Upper lobe of right lung (tissue), 1 donor: ENCODE measurements at regions not wholly inside any gene's neighbourhood (a gene's known extent, or its start where the extent isn't known, plus 50 kb on each side); places are given as distances from the start of the nearest gene placed in this dataset.

ENCODE experiments used
- ATAC-seq: fragments of 200-7000 bp; cut with Tn5 transposase; one replicate; pipeline ENCODE4 v1.9.1; 2020; ENCODE audit warnings: mild to moderate bottlenecking, moderate library complexity
- DNase-seq: peaks from one replicate; pipeline ENCODE4 v3.0.0-alpha.2; 2020
- H3K27ac ChIP-seq: fragments of 200-600 bp; one replicate; pipeline ENCODE4 v1.8.0; 2022
- H3K27me3 ChIP-seq: fragments of 200-600 bp; one replicate; pipeline ENCODE4 v1.8.0; 2022; ENCODE audit warnings: mild to moderate bottlenecking
- H3K36me3 ChIP-seq: fragments of 200-600 bp; one replicate; pipeline ENCODE4 v1.8.0; 2022
- H3K4me1 ChIP-seq: fragments of 200-600 bp; one replicate; pipeline ENCODE4 v1.8.0; 2022
- H3K4me3 ChIP-seq: fragments of 200-600 bp; one replicate; pipeline ENCODE4 v1.8.0; 2022; ENCODE audit warnings: mild to moderate bottlenecking
- H3K9me3 ChIP-seq: fragments of 200-600 bp; one replicate; pipeline ENCODE4 v1.8.0; 2022
- intact Hi-C: fragments of 100-400 bp; cut with DNase I; formaldehyde crosslinking; loops from one replicate; pipeline ENCODE4 v1.11.0; 2022
- TF ChIP-seq, protein P1 (sequence below): fragments of 200-600 bp; IDR thresholded peaks from one replicate; pipeline ENCODE4 v1.8.0; 2022; ENCODE audit warnings: antibody characterized with exemption
- donor health status: DM: no; HTN: yes; CAD: no; lungs with severe emphysema.

DNA sequence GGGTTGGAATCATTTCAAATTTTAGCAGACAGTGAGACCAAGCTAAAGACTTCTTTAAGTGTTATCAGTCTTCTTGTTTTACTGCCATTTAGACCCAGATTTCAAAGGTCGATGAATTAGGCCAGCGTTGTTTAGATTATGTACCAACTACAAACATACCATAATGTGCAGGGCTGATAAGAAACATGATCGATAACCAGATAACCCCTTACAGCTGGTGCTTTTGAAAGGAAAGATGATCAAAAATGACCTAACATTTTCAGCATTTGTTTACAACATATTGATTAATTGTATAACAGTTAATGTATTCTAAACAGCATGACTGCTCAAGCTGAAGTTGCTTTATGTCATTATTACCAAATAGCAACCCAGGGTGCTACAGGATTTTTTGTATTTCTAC is 400.4 kb upstream of the FAM241A start:
- intact Hi-C loops, result no loop called here
- Histone ChIP-seq H3K27me3 (no peaks in the 10 kb centered on the region), H3K27ac (no peak overlapping the region), H3K4me3 (no peak overlapping the region), H3K4me1 (no peaks in the 10 kb centered on the region), H3K36me3 (no peaks in the 10 kb centered on the region), H3K9me3 (no peaks in the 10 kb centered on the region)
- ATAC-seq, result no peak
- TF ChIP-seq, protein P1, sequence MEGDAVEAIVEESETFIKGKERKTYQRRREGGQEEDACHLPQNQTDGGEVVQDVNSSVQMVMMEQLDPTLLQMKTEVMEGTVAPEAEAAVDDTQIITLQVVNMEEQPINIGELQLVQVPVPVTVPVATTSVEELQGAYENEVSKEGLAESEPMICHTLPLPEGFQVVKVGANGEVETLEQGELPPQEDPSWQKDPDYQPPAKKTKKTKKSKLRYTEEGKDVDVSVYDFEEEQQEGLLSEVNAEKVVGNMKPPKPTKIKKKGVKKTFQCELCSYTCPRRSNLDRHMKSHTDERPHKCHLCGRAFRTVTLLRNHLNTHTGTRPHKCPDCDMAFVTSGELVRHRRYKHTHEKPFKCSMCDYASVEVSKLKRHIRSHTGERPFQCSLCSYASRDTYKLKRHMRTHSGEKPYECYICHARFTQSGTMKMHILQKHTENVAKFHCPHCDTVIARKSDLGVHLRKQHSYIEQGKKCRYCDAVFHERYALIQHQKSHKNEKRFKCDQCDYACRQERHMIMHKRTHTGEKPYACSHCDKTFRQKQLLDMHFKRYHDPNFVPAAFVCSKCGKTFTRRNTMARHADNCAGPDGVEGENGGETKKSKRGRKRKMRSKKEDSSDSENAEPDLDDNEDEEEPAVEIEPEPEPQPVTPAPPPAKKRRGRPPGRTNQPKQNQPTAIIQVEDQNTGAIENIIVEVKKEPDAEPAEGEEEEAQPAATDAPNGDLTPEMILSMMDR, result no peak
- DNase-seq, result no peak

DNA sequence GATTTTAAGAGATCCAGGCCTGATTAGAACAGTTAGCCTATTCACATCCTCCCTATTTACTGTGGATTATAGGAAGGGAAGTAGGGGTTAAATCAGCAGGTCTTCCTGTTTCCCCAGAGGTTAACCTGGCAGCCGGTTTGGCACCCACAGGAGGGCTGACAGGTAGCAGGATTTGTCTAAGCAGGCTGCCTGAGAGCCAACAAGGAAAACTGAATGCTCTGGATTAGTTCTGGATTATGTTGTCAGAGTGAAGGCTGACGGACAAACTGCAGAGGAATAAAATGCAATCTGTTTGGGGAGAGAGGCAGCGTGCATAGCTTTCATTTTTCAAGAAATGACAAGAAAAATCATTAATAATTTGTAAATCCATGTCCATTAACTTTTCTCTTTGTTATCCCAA is 397.1 kb upstream of the FAM241A start:
- DNase-seq, result no peak
- Histone ChIP-seq H3K36me3 (no peaks in the 10 kb centered on the region), H3K4me1 (no peaks in the 10 kb centered on the region), H3K27ac (no peak overlapping the region), H3K4me3 (no peak overlapping the region), H3K27me3 (no peaks in the 10 kb centered on the region), H3K9me3 (no peaks in the 10 kb centered on the region)
- intact Hi-C loops, result no loop called here
- ATAC-seq, result no peak
- TF ChIP-seq, protein P1, result no peak

DNA sequence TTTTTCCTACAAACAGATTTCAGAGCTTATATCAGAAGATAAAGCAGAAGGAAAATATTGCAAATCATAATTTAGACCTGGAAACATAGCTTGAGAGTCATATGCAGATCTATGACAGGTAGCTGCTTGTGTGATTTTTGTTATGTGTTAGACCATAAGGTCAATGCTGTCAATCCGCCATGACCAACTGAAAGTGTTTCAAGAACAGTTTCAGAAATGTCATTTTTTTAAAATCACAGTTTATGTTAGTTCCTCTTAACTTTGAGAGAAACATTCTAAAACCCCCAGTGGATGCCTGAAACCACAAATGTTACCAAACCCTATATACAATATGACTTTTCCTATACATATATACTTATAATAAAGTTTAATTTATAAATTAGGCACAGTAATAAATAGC is 391.3 kb upstream of the FAM241A start:
- intact Hi-C loops, result no loop called here
- Histone ChIP-seq H3K27ac (no peak overlapping the region), H3K4me3 (no peak overlapping the region), H3K9me3 (no peaks in the 10 kb centered on the region), H3K36me3 (no peaks in the 10 kb centered on the region), H3K27me3 (no peaks in the 10 kb centered on the region), H3K4me1 (no peaks in the 10 kb centered on the region)
- ATAC-seq (no peak), DNase-seq (no peak)
- TF ChIP-seq, protein P1, result no peak

DNA sequence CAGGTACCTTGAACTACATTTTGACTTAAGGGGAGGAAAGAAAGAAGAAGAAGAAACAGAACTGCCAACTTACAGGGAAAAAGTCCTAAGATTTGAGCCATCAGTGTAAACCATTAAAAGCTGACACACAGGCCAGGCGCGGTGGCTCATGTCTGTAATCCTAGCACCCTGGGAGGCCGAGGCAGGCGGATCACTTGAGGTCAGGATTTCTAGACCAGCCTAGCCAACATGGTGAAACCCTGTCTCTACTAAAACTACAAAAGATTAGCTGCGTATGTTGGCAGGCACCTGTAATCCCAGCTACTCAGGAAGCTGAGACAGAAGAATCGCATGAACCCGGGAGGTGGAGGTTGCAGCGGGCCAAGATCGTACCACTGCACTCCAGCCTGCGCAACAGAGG is 389.7 kb upstream of the FAM241A start:
- ATAC-seq (no peak), DNase-seq (no peak)
- Histone ChIP-seq H3K27ac (no peak overlapping the region), H3K36me3 (no peaks in the 10 kb centered on the region), H3K9me3 (no peaks in the 10 kb centered on the region), H3K27me3 (no peaks in the 10 kb centered on the region), H3K4me3 (no peak overlapping the region), H3K4me1 (no peaks in the 10 kb centered on the region)
- intact Hi-C loops, result no loop called here
- TF ChIP-seq, protein P1, result no peak

DNA sequence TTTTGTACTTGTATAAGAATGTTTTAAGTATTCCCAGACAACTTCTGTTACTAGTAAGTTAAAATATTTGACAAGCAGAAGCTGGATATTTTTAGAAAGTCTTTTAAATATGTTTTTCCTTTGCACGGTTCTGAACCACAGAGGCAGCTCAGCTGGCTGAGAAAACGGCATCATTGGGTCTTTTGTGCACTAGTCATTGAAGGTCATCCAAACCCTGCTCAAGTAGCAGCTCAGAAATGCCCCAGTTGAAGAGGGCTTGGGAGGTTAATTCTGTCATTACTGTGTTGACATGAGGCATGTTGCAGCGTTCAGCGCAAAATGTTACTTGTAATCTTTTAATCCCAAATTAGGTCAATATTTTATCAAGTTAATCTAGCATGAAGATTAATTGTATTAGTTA is 383.7 kb upstream of the FAM241A start:
- ATAC-seq, result peak; percentile 47
- intact Hi-C loops, result no loop called here
- Histone ChIP-seq H3K4me3 (no peak overlapping the region), H3K4me1 (no peaks in the 10 kb centered on the region), H3K36me3 (no peaks in the 10 kb centered on the region), H3K27ac (no peak overlapping the region), H3K9me3 (no peaks in the 10 kb centered on the region), H3K27me3 (no peaks in the 10 kb centered on the region)
- TF ChIP-seq, protein P1, result no peak
- no peak for DNase-seq

DNA sequence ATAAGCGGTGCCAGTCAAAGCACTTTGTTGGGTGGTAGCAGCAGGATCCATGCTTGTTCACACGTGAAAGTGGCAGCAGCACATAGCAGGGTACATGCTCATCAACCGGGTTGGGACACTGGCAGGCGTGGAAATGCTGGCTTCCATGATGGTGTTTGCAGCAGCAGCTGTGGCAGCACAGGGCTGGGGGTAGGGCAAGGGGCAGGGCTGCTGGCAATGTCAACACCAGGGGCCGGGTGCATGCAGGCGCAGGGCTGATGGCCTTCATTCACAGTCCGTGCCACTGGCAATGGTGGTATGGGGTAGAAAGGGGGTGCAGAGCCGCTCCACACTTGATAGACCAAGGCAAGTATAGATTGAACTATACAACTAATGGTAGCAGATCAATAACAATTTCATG is 374.7 kb upstream of the FAM241A start:
- Histone ChIP-seq H3K4me1 (no peaks in the 10 kb centered on the region), H3K4me3 (no peak overlapping the region), H3K36me3 (no peaks in the 10 kb centered on the region), H3K9me3 (no peaks in the 10 kb centered on the region), H3K27me3 (no peaks in the 10 kb centered on the region), H3K27ac (no peak overlapping the region)
- no peak for ATAC-seq
- TF ChIP-seq, protein P1, result no peak
- intact Hi-C loops, result no loop called here
- no peak for DNase-seq
